AG10803 (cell line): ENCODE measurements at regions not wholly inside any gene's neighbourhood (a gene's known extent, or its start where the extent isn't known, plus 50 kb on each side); places are given as distances from the start of the nearest gene placed in this dataset.
"Not testable (repeated sequence)": the region's sequence is repeated elsewhere in the genome, so short reads cannot be mapped to it uniquely, and the experiment has no call there.

Source experiments
- DNase-seq: peaks from one replicate; pipeline ENCODE4 v3.0.0; 2010; ENCODE audit warnings: low read depth
- H3K4me3 ChIP-seq: 2 replicates; pipeline ENCODE4 v1.5.1; 2011; ENCODE audit warnings: mild to moderate bottlenecking, low read length, control low read depth
- TF ChIP-seq, protein P1 (sequence below): conservative IDR thresholded peaks from 2 replicates; pipeline ENCODE4 v1.5.1; 2011; ENCODE audit warnings: mild to moderate bottlenecking, low read length, control low read depth, inconsistent platforms

DNA sequence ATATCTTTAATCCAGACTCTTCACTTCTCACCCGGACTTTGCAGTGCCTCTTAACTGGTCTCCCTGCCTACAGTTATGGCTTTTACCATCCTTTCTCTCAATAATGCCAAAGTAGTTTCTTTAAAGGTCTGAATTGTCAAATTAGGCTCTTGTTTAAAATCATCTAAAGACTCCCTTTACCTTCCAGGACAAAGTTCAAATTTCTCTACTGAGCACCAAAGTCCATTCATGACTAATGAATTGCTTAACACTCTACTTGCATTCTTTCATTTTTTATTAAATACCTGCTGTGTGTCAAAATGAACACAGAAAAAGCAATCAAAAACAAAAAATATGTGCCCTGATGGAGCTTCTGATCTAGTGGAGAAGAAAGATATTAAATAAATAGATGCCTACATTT, 472.4 kb upstream of the UBE2E2 start:
- no peak overlapping the region for H3K4me3 ChIP-seq
- DNase-seq, result no peak
- TF ChIP-seq, protein P1, sequence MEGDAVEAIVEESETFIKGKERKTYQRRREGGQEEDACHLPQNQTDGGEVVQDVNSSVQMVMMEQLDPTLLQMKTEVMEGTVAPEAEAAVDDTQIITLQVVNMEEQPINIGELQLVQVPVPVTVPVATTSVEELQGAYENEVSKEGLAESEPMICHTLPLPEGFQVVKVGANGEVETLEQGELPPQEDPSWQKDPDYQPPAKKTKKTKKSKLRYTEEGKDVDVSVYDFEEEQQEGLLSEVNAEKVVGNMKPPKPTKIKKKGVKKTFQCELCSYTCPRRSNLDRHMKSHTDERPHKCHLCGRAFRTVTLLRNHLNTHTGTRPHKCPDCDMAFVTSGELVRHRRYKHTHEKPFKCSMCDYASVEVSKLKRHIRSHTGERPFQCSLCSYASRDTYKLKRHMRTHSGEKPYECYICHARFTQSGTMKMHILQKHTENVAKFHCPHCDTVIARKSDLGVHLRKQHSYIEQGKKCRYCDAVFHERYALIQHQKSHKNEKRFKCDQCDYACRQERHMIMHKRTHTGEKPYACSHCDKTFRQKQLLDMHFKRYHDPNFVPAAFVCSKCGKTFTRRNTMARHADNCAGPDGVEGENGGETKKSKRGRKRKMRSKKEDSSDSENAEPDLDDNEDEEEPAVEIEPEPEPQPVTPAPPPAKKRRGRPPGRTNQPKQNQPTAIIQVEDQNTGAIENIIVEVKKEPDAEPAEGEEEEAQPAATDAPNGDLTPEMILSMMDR, result no peak

DNA sequence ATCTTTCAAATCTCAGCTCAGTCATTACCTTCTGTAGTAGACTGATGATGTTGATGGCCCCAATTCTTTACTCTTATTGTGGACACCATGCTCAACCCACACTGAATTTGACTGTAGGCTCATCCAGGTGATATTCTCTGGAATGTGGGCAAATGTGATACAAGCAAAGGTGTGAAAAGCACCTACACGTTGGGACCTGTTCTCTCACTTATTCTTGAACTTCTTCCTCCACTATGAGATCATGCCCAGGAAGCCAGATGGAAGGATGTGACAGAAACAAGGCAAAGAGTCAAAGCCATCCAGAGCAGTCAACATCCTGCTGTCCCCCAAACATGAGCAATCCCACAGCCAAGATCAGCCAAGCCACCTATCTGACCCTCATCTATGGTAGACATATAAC, 471.2 kb upstream of the UBE2E2 start:
- H3K4me3 ChIP-seq, result no peak overlapping the region
- DNase-seq, result no peak
- TF ChIP-seq, protein P1, result no peak

DNA sequence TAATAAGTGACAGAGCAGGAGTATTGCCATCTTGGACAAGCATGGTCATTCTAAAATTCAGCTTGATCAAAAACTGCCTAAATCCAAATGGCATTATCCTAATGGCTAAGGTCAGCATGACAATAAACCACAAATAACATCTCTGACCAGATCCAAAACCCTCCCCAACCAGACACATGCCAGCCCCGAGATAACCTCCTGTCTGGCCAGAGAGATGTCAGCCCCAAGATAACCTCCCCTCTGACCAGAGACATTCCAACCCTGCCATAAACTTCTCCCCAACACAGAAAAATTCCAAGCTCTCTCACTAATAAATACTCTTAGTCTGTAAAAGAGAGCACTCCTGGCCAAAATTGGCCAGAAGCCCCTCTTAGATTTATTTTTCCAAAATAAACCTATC, 470.5 kb upstream of the UBE2E2 start:
- H3K4me3 ChIP-seq, result no peak overlapping the region
- TF ChIP-seq, protein P1, result no peak
- DNase-seq, result no peak

DNA sequence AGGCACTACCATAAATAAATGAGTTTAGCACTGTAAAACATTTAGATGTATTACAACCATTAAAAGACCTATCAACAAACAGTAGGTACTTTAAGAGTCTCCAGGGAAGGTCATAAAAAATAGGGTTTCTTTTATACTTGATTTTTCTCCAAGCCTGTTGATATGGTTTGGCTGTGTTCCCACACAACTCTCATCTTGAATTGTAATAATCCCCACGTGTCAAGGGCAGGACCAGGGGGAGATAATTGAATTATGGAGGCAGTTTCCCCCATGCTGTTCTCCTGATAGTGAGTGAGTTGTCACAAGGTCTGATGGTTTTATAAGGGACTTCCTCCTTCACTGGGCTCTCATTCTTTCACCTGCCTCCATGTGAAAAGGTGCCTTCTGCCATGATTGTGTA, 468.9 kb upstream of the UBE2E2 start:
- H3K4me3 ChIP-seq, result no peak overlapping the region
- TF ChIP-seq, protein P1, result no peak
- no peak for DNase-seq

DNA sequence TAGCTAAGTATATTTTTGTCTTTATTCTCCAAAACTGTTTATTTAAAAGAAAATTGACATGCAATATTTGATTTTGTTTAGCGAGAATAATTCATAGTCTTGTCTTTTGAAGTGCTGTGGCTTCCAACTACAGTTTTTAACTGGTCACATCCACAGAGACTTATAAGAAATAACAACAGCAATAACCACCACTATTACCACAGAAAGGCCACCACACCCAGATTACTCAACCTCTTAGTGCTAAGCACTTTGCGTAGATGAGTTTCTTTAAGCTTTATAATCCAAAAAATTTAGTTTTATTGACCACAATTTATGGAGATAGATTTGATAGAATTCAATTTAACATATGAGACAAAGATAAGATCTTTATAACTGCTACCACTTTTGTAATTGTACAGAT, 468.4 kb upstream of the UBE2E2 start:
- no peak overlapping the region for H3K4me3 ChIP-seq
- DNase-seq, result no peak
- TF ChIP-seq, protein P1, result no peak

DNA sequence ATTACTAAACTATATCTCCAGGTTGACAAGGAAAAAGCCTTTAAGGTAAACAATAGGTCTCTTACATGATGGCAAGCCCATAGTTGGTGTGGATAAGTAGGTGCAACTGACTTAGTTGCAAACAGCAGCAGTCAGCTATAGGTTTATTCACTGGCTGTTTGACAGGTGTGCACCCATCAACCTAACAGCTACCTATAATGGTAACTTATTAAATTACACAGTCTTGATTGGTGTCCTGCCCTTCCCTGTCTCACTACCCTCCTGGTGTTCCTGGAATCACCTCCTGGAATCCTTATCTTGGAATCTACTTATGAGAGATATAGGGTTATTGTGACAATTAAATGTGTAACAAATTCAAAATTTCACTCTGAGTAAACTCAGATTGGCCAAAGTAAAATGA, 467.8 kb upstream of the UBE2E2 start:
- TF ChIP-seq, protein P1, result no peak
- H3K4me3 ChIP-seq, result no peak overlapping the region
- no peak for DNase-seq

DNA sequence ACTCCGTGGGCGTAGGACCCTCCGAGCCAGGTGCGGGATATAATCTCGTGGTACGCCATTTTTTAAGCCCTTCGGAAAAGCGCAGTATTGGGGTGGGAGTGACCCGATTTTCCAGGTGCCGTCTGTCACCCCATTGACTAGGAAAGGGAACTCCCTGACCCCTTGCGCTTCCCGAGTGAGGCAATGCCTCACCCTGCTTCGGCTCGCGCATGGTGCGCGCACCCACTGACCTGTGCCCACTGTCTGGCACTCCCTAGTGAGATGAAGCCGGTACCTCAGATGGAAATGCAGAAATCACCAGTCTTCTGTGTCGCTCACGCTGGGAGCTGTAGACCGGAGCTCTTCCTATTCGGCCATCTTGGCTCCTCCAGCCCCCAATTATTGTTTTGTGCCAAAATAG, 459.7 kb upstream of the UBE2E2 start:
- H3K4me3 ChIP-seq, DNase-seq: not testable (repeated sequence)

DNA sequence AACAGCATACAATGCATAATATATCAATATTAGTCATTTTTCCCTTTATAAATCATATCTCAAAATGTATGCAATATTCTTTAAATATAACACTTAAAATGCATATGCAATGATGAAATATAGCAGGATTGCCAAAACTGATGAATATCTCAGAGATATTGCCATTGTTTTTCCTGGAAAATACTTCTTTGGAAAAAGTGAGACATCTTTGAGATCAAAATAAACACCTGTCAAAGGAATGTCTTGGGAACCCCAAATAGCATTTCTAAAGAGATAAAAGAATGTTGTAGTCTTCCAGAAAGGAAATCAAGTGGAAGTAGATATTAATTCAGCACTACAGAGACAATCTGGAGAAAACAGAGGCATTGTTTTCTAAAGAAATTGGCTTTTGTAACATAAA, 457.8 kb upstream of the UBE2E2 start:
- TF ChIP-seq, protein P1, result no peak

More for the DNA sequence above, 457.8 kb upstream of the UBE2E2 start:
- H3K4me3 ChIP-seq, result no peak overlapping the region
- no peak for DNase-seq
